Lung (tissue), 11 donors: ENCODE measurements at regions not wholly inside any gene's neighbourhood (a gene's known extent, or its start where the extent isn't known, plus 50 kb on each side); places are given as distances from the start of the nearest gene placed in this dataset.

Source experiments
- ATAC-seq: fragments of 200-7000 bp; cut with Tn5 transposase; one replicate; pipeline ENCODE4 v1.9.1; 2020; ENCODE audit warnings: moderate number of reproducible peaks; ENCODE audit not compliant: insufficient read depth, low FRiP score
- DNase-seq, 3 donors: peaks; one replicate each; pipeline ENCODE4 v3.0.0-alpha.2; 2013 to 2017
- H3K27ac ChIP-seq, 2 donors: one replicate each; pipeline ENCODE4 v1.5.1; 2013; ENCODE audit warnings: mild to moderate bottlenecking in 2 of 2, moderate library complexity in 2 of 2, control low read depth in 1 of 2, inconsistent platforms in 1 of 2, low read depth in 1 of 2, low read length in 1 of 2
- H3K27me3 ChIP-seq, 3 donors: one replicate each; pipeline ENCODE4 v1.5.1; 2013; ENCODE audit warnings: low read length in 2 of 3; ENCODE audit not compliant: control insufficient read depth in 3 of 3, insufficient read depth in 3 of 3
- H3K36me3 ChIP-seq, 4 donors: one replicate each; pipeline ENCODE4 v1.5.1; 2013; ENCODE audit warnings: low read length in 4 of 4, mild to moderate bottlenecking in 1 of 4, moderate library complexity in 1 of 4; ENCODE audit not compliant: control insufficient read depth in 4 of 4, insufficient read depth in 4 of 4
- H3K4me1 ChIP-seq, 5 donors: one replicate each; pipeline ENCODE4 v1.5.1; 2013; ENCODE audit warnings: low read length in 5 of 5, mild to moderate bottlenecking in 2 of 5, moderate library complexity in 1 of 5; ENCODE audit not compliant: control insufficient read depth in 5 of 5, insufficient read depth in 5 of 5
- H3K4me3 ChIP-seq: one replicate; pipeline ENCODE4 v1.5.1; 2013; ENCODE audit warnings: mild to moderate bottlenecking, control low read depth, moderate library complexity
- H3K9ac ChIP-seq, 2 donors: one replicate each; pipeline ENCODE4 v1.5.1; 2013; ENCODE audit warnings: low read length in 2 of 2, control low read depth in 1 of 2; ENCODE audit not compliant: insufficient read depth in 1 of 2
- H3K9me3 ChIP-seq, 4 donors: one replicate each; pipeline ENCODE4 v1.5.1; 2013; ENCODE audit warnings: low read length in 3 of 4, mild to moderate bottlenecking in 1 of 4, moderate library complexity in 1 of 4; ENCODE audit not compliant: control insufficient read depth in 4 of 4, insufficient read depth in 3 of 4
- CTCF ChIP-seq: IDR thresholded peaks from 2 replicates; pipeline ENCODE4 v1.5.1; 2012; ENCODE audit warnings: mild to moderate bottlenecking; ENCODE audit errors: control extremely low read depth, extremely low read depth
- WGBS, 2 donors: extraction: QIAGEN DNeasy Blood & Tissue Kit; methylation state at CpG; one replicate each; pipeline ENCODE4 v1.1.7; 2013; 5-methylcytosine and 5-hydroxymethylcytosine counted together
- donor health status: control.
- donor health status: control.
- donor health status: Bipolar disorder and iron deficiency.
- donor health status: healthy.
- donor health status: DM: yes; HTN: yes; CAD: no.

GRCh38 chr3:83895892-83896291 is 1062.9 kb upstream of the CADM2 start:
- Histone ChIP-seq H3K27ac (no peak overlapping the region), H3K9ac (no peak overlapping the region), H3K4me3 (no peak overlapping the region), H3K4me1 (no peaks in the 10 kb centered on the region), H3K36me3 (no peaks in the 10 kb centered on the region), H3K27me3 (no peaks in the 10 kb centered on the region), H3K9me3 (no peaks in the 10 kb centered on the region)
- 0 to 61% methylated on average over 1 of the region's 1 CpG for whole genome bisulfite sequencing, 2 donors
- no peak for TF ChIP-seq CTCF
- no peak for ATAC-seq
- DNase-seq = no peak

- no peak for DNase-seq
- H3K27me3 ChIP-seq = no peaks in the 10 kb centered on the region
- no peaks in the 10 kb centered on the region for H3K9me3 ChIP-seq
- H3K27ac ChIP-seq = no peak overlapping the region
- ATAC-seq = no peak
- no peak overlapping the region for H3K9ac ChIP-seq
- H3K36me3 ChIP-seq = no peaks in the 10 kb centered on the region
- no peaks in the 10 kb centered on the region for H3K4me1 ChIP-seq
- WGBS, 2 donors = 85 to 87% methylated on average over 5 of the region's 5 CpGs
- no peak overlapping the region for H3K4me3 ChIP-seq
- no peak for TF ChIP-seq CTCF
Observed at GRCh38 chr3:83902787-83903533, 1055.8 kb upstream of the CADM2 start.

GRCh38 chr3:83913381-83913780 is 1045.4 kb upstream of the CADM2 start:
- H3K9me3 ChIP-seq = no peaks in the 10 kb centered on the region
- WGBS, 2 donors = 82 to 87% methylated on average over 4 of the region's 4 CpGs

More at GRCh38 chr3:83913381-83913780, 1045.4 kb upstream of the CADM2 start:
- no peak for TF ChIP-seq CTCF
- no peak overlapping the region for H3K9ac ChIP-seq
- no peak overlapping the region for H3K27ac ChIP-seq
- no peaks in the 10 kb centered on the region for H3K36me3 ChIP-seq
- no peak for DNase-seq
- H3K27me3 ChIP-seq = no peaks in the 10 kb centered on the region
- no peak for ATAC-seq
- H3K4me1 ChIP-seq = no peaks in the 10 kb centered on the region
- H3K4me3 ChIP-seq = no peak overlapping the region
